ENCODE measurements at regions not wholly inside any gene's neighbourhood (a gene's known extent, or its start where the extent isn't known, plus 50 kb on each side); places are given as distances from the start of the nearest gene placed in this dataset.

GRCh38 chr12:127041985-127042625 is 1224.9 kb upstream of the TMEM132C start:
- H3K27me3 Mint-ChIP-seq (ENCODE audit: low read depth) = peaks cover 2% of the 10 kb centered on the region; the same call in 1 of the 2 replicates
- H2BK5ac ChIP-seq (ENCODE audit: insufficient read length, low read length) = no peak overlapping the region
- H3K9ac ChIP-seq (ENCODE audit: extremely low read depth, insufficient read length, low read length) = no peak overlapping the region
- no peaks in the 10 kb centered on the region for H3K27me3 ChIP-seq (ENCODE audit: insufficient read depth, low read length)
- no peak overlapping the region for H4K8ac ChIP-seq (replicated peaks; ENCODE audit: insufficient read length, low read depth, low read length)
- H4K5ac ChIP-seq (ENCODE audit: insufficient read length, low read depth, low read length) = no peak overlapping the region
- no peaks in the 10 kb centered on the region for H3K9me3 ChIP-seq (ENCODE audit: control insufficient read depth, low read depth, low read length)
- TF ChIP-seq CTCF (conservative IDR thresholded peaks at IDR 0.05) = no peak
- no peak overlapping the region for H2AFZ ChIP-seq (ENCODE audit: low read length)
- no peaks in the 10 kb centered on the region for H3K23me2 ChIP-seq (ENCODE audit: insufficient read length, low read depth, low read length, poor library complexity, severe bottlenecking)
- H3K18ac ChIP-seq (ENCODE audit: insufficient read length, low read depth, low read length) = no peak overlapping the region
- no peaks in the 10 kb centered on the region for H3K4me1 Mint-ChIP-seq
- H3K27ac Mint-ChIP-seq = no peak overlapping the region
- no peak overlapping the region for H3K4me2 ChIP-seq (ENCODE audit: insufficient read depth, insufficient read length, low read length)
- H2BK15ac ChIP-seq (ENCODE audit: low read depth, low read length) = no peak overlapping the region
- no peak overlapping the region for H3K56ac ChIP-seq (ENCODE audit: insufficient read length, low read depth, low read length)
- no peak overlapping the region for H2BK20ac ChIP-seq (ENCODE audit: low read depth, low read length, poor library complexity, severe bottlenecking)
- H3K23ac ChIP-seq (ENCODE audit: insufficient read length, low read depth, low read length) = no peak overlapping the region
- H3K4ac ChIP-seq (ENCODE audit: low read depth, low read length) = no peak overlapping the region
- no peak overlapping the region for H3K27ac ChIP-seq (ENCODE audit: insufficient read length, low read depth, low read length)
- DNase-seq = no peak
- H3K79me1 ChIP-seq (ENCODE audit: insufficient read depth, low read depth, low read length, poor library complexity, severe bottlenecking) = no peaks in the 10 kb centered on the region
- H4K91ac ChIP-seq (ENCODE audit: insufficient read length, low read depth, low read length) = no peak overlapping the region
- H3T11ph ChIP-seq (ENCODE audit: low read length) = no peak overlapping the region
- no peak overlapping the region for H2AK5ac ChIP-seq (ENCODE audit: insufficient read length, low read length)
- no peaks in the 10 kb centered on the region for H3K36me3 Mint-ChIP-seq (ENCODE audit: insufficient read depth in 1 of 3, low read depth in 3 of 3)
- H3K4me3 Mint-ChIP-seq = no peak overlapping the region
- no peaks in the 10 kb centered on the region for H3K4me1 ChIP-seq (ENCODE audit: insufficient read depth, low read length)
- no peak overlapping the region for H2BK120ac ChIP-seq (ENCODE audit: low read depth, low read length, poor library complexity, severe bottlenecking)
- WGBS (ENCODE audit: extremely low coverage, insufficient read length, low lambda C conversion rate) = no CpG with 5 or more reads among the region's 3 CpGs
- no peaks in the 10 kb centered on the region for H3K79me2 ChIP-seq (ENCODE audit: insufficient read depth, low read length)
- H4K20me1 ChIP-seq (ENCODE audit: control insufficient read depth, insufficient read depth, insufficient read length) = no peaks in the 10 kb centered on the region
- H3K14ac ChIP-seq (ENCODE audit: insufficient read depth, low read length) = no peak overlapping the region
- no peaks in the 10 kb centered on the region for H3K9me3 Mint-ChIP-seq
- no peak overlapping the region for H2BK12ac ChIP-seq (ENCODE audit: insufficient read length, low read depth, low read length)

All from H9 (cell line).